Breast epithelium (tissue), 4 donors: ENCODE measurements at regions not wholly inside any gene's neighbourhood (a gene's known extent, or its start where the extent isn't known, plus 50 kb on each side); places are given as distances from the start of the nearest gene placed in this dataset.

ENCODE experiments used
- DNase-seq, 2 donors: peaks; one replicate each; pipeline ENCODE4 v3.0.0-alpha.2; 2019; ENCODE audit warnings: low spot score in 2 of 2
- H3K27ac ChIP-seq, 2 donors: fragments of 200-600 bp; sonication (generic) in 1 of 2; one replicate each; pipeline ENCODE4 v1.5.1; 2016 to 2019; ENCODE audit warnings: mild to moderate bottlenecking in 1 of 2
- H3K27me3 ChIP-seq, 2 donors: fragments of 200-600 bp; sonication (generic) in 1 of 2; one replicate each; pipeline versions ENCODE4 v1.5.1 to v1.6.0; 2017 to 2019; ENCODE audit warnings: control low read depth in 1 of 2, mild to moderate bottlenecking in 1 of 2
- H3K36me3 ChIP-seq: fragments of 200-600 bp; one replicate; pipeline ENCODE4 v1.5.1; 2019
- H3K4me1 ChIP-seq, 2 donors: fragments of 200-600 bp; sonication (generic); one replicate each; pipeline ENCODE4 v1.5.1; 2016 to 2019; ENCODE audit warnings: control low read depth in 1 of 2
- H3K4me3 ChIP-seq, 3 donors: fragments of 200-600 bp; sonication (generic); 1 replicate in 2 of 3; 2 replicates in 1 of 3; pipeline ENCODE4 v1.5.1; 2016 to 2019; ENCODE audit warnings: mild to moderate bottlenecking in 3 of 3, moderate library complexity in 2 of 3
- H3K9me3 ChIP-seq, 2 donors: fragments of 200-600 bp; sonication (generic) in 1 of 2; one replicate each; pipeline ENCODE4 v1.5.1; 2016 to 2019; ENCODE audit warnings: control low read depth in 1 of 2
- POLR2A ChIP-seq: fragments of 450-650 bp; IDR thresholded peaks from one replicate; pipeline ENCODE4 v1.6.1; 2016; ENCODE audit warnings: antibody characterized with exemption, mild to moderate bottlenecking, moderate library complexity
- POLR2AphosphoS5 ChIP-seq, 3 donors: sonication (generic); formaldehyde crosslinking; IDR thresholded peaks; one replicate each; pipeline ENCODE4 v1.6.1; 2017; ENCODE audit warnings: antibody characterized with exemption in 3 of 3
- intact Hi-C: fragments of 100-400 bp; cut with DNase I; formaldehyde crosslinking; loops from one replicate; pipeline ENCODE4 v1.15.1; 2023; ENCODE audit warnings: low total_unique reads
- TF ChIP-seq, protein P1 (sequence below), 3 donors: fragments of 450-650 bp; IDR thresholded peaks; one replicate each; pipeline ENCODE4 v1.5.1; 2016 to 2017; ENCODE audit warnings: antibody characterized with exemption in 3 of 3, mild to moderate bottlenecking in 3 of 3, moderate library complexity in 3 of 3

DNA sequence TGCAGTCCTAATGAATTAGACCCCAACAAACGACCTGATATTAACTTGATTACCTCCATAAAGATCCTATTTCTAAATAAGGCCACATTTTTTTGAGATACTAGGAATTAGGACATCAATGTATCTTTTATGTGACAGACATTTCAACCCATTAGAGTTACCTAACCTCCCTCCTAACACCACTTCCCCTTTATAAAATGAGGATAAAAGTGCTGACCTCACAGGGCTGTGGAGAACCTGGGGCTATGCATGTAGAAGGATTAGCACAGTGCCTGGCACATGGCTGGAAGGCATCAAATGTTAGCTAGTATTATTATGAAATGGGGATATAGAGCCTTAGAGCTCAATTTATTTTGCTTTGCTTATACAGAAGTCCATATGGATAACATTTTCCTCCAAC lies 53.5 kb upstream of the LRRN1 start:
- no peaks in the 10 kb centered on the region for H3K27me3 ChIP-seq
- no peaks in the 10 kb centered on the region for H3K9me3 ChIP-seq
- H3K27ac ChIP-seq: no peak overlapping the region
- intact Hi-C loops: no loop called here
- H3K36me3 ChIP-seq: no peaks in the 10 kb centered on the region
- no peak for DNase-seq
- no peaks in the 10 kb centered on the region for H3K4me1 ChIP-seq
- no peak overlapping the region for H3K4me3 ChIP-seq
- TF ChIP-seq POLR2A: no peak
- no peak for TF ChIP-seq POLR2AphosphoS5 (IDR thresholded peaks at IDR 0.05)
- TF ChIP-seq, protein P1, sequence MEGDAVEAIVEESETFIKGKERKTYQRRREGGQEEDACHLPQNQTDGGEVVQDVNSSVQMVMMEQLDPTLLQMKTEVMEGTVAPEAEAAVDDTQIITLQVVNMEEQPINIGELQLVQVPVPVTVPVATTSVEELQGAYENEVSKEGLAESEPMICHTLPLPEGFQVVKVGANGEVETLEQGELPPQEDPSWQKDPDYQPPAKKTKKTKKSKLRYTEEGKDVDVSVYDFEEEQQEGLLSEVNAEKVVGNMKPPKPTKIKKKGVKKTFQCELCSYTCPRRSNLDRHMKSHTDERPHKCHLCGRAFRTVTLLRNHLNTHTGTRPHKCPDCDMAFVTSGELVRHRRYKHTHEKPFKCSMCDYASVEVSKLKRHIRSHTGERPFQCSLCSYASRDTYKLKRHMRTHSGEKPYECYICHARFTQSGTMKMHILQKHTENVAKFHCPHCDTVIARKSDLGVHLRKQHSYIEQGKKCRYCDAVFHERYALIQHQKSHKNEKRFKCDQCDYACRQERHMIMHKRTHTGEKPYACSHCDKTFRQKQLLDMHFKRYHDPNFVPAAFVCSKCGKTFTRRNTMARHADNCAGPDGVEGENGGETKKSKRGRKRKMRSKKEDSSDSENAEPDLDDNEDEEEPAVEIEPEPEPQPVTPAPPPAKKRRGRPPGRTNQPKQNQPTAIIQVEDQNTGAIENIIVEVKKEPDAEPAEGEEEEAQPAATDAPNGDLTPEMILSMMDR (IDR thresholded peaks at IDR 0.05): no peak

DNA sequence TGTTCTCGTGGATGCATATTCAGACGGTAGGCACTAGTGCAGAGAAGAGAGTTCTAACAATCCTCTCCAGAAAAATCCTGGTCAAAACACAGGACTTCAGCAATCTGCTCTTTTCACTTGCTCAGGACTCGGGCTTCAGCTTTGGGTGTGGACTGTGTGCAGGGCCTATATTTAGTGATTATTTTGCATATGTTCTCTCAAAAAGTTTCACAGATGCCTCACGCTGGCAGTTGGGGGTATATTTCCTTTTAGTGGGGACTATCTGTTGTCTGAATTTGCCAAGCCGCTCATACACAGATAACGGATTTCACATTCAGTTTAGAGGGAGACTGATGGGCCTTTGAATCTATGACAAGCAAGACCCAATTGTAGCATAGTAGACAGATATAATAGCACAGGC lies 54.4 kb upstream of the LRRN1 start:
- no peak for TF ChIP-seq POLR2A
- no peak for TF ChIP-seq POLR2AphosphoS5 (IDR thresholded peaks at IDR 0.05)
- TF ChIP-seq, protein P1 (IDR thresholded peaks at IDR 0.05): no peak
- H3K4me1 ChIP-seq: no peaks in the 10 kb centered on the region
- no peak overlapping the region for H3K27ac ChIP-seq
- intact Hi-C loops: no loop called here
- H3K9me3 ChIP-seq: no peaks in the 10 kb centered on the region
- no peak overlapping the region for H3K4me3 ChIP-seq
- H3K27me3 ChIP-seq: no peaks in the 10 kb centered on the region
- no peaks in the 10 kb centered on the region for H3K36me3 ChIP-seq
- DNase-seq: no peak

DNA sequence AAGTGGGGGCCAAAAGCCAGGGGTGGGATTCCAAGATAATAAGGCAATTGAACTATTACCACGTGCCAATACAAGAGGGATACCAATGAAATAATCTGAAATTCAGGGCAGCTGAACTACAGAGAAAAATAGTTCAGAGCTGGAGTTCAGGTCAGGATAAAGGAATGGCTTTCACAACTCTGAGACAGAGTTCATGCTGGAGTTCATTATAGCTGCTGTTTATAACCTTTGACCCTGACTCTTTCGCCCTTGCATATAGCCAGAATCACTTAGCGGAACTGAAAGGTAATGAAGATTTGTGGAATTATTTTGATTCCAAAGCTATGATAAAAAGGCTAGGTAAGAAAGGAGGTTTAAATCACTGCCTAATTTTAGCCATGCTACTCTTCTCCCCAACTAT lies 55.5 kb upstream of the LRRN1 start:
- H3K27me3 ChIP-seq: no peaks in the 10 kb centered on the region
- H3K4me3 ChIP-seq: no peak overlapping the region
- no peaks in the 10 kb centered on the region for H3K36me3 ChIP-seq
- no peaks in the 10 kb centered on the region for H3K4me1 ChIP-seq
- H3K27ac ChIP-seq: no peak overlapping the region
- DNase-seq: no peak
- no peaks in the 10 kb centered on the region for H3K9me3 ChIP-seq
- intact Hi-C loops: no loop called here
- TF ChIP-seq, protein P1 (IDR thresholded peaks at IDR 0.05): no peak
- TF ChIP-seq POLR2A (no peak), POLR2AphosphoS5 (IDR thresholded peaks at IDR 0.05) (no peak)

DNA sequence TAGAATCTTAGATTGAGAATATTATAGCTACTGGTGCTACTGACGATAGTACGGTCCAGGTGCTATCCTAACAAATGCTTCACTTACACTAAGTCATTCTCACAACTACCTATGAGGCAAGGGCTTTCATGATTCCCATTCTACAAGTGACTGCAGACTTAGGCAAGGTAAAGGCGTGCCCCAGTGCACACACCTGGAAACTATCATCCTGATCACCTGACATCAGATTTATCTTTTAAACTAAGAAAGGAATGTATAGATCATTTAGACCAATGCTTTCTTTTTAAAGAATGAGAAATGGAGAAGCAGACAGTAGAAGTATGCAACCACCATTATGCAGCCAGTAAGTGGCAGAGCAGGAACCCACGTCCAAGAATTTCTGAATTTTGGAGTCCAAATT lies 59.2 kb upstream of the LRRN1 start:
- TF ChIP-seq POLR2A: no peak
- no peak for TF ChIP-seq POLR2AphosphoS5 (IDR thresholded peaks at IDR 0.05)
- TF ChIP-seq, protein P1 (IDR thresholded peaks at IDR 0.05): no peak
- no peaks in the 10 kb centered on the region for H3K4me1 ChIP-seq
- H3K4me3 ChIP-seq: no peak overlapping the region
- H3K36me3 ChIP-seq: no peaks in the 10 kb centered on the region
- H3K9me3 ChIP-seq: no peaks in the 10 kb centered on the region
- H3K27me3 ChIP-seq: no peaks in the 10 kb centered on the region
- DNase-seq: no peak
- H3K27ac ChIP-seq: no peak overlapping the region
- intact Hi-C loops: no loop called here

DNA sequence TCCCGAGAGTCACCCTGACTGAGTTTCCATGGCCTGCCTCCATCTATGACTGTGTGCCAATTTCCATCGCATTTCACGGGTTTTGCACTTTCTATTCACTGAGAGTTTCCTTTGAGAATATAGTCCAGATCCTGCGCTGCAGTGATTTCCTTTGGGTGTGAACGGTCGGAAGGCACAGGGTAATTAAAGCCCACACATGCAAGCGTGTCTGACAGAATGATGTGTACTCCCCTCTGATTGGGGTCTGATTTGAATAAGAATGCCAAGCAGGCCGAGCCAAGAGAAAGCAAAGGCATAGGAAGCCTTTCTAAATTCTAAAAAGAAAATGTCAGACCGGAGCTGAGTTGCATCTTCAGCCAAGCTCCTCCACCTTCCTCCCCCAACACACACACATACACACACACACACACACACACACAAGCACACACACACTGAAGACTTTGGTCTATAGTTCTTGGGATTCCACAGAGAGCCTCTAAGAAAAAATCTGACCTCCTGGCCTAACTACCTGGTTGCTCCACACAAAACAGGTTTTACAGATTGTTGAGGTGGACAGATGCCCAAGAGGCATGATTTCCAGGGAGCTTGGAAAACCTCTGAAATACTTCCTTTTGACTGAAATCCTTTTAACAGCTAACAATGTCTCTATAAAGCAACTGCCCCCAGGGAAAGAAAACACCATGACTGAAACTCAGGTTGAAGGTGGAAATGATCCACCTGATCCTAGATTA lies 59.7 kb upstream of the LRRN1 start:
- Histone ChIP-seq H3K4me3 (no peak overlapping the region), H3K27ac (no peak overlapping the region), H3K36me3 (no peaks in the 10 kb centered on the region), H3K4me1 (no peaks in the 10 kb centered on the region), H3K9me3 (no peaks in the 10 kb centered on the region), H3K27me3 (no peaks in the 10 kb centered on the region)
- intact Hi-C loops: no loop called here
- TF ChIP-seq POLR2AphosphoS5 (IDR thresholded peaks at IDR 0.05) (no peak), POLR2A (no peak)
- TF ChIP-seq, protein P1 (IDR thresholded peaks at IDR 0.05): no peak
- DNase-seq: no peak
